Neural cell (in vitro differentiated cells): ENCODE measurements at regions not wholly inside any gene's neighbourhood (a gene's known extent, or its start where the extent isn't known, plus 50 kb on each side); places are given as distances from the start of the nearest gene placed in this dataset.

Source experiments
- EP300 ChIP-seq: fragments of 450-650 bp; conservative IDR thresholded peaks from 2 replicates; pipeline ENCODE4 v1.6.1; 2014; ENCODE audit warnings: antibody characterized with exemption, mild to moderate bottlenecking, moderate library complexity; ENCODE audit not compliant: poor library complexity, severe bottlenecking
- POLR2AphosphoS5 ChIP-seq: IDR thresholded peaks from 2 replicates; pipeline ENCODE4 v1.6.1; 2012
- RAD21 ChIP-seq: fragments of 450-650 bp; conservative IDR thresholded peaks from 2 replicates; pipeline ENCODE4 v1.6.1; 2014; ENCODE audit warnings: antibody characterized with exemption, mild to moderate bottlenecking, moderate library complexity
- SMC3 ChIP-seq: fragments of 450-650 bp; conservative IDR thresholded peaks from 2 replicates; pipeline ENCODE4 v1.6.1; 2014; ENCODE audit warnings: antibody characterized with exemption, mild to moderate bottlenecking, moderate library complexity; ENCODE audit not compliant: poor library complexity
- TF ChIP-seq, protein P1 (sequence below): fragments of 450-650 bp; IDR thresholded peaks from 2 replicates; pipeline ENCODE4 v1.5.1; 2014; ENCODE audit warnings: antibody characterized with exemption, mild to moderate bottlenecking, moderate library complexity; ENCODE audit not compliant: poor library complexity, severe bottlenecking

DNA sequence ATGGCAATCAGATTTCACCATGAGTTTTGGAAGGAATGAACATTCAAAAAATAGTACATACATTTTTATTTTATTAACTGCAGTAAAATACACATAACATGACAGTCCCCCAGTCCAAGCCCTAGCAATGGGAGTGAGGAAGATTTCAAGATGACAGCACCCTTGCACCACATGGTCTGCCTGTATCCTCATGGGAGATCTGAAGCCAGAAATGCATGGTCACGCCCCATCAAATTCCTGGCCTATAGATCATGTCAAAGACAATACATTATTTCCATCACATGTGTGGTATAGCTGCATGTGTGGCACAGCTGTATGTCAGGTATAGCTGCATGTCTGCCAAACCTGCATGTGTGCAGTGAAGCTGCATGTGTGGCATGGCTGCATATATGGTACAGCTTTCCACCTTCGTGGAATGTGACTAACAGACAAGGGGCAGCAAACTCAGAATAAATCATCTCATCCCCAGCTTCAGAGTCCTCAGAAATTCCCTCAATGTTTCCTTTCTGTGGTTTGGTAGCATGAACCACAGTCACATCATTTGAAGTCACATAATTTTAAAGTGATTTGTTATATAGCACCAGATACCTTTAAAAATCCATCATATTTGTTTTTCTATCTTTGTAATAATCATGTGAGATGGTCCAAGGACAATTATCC lies 518.2 kb upstream of the SOX11 start:
- TF ChIP-seq, protein P1, sequence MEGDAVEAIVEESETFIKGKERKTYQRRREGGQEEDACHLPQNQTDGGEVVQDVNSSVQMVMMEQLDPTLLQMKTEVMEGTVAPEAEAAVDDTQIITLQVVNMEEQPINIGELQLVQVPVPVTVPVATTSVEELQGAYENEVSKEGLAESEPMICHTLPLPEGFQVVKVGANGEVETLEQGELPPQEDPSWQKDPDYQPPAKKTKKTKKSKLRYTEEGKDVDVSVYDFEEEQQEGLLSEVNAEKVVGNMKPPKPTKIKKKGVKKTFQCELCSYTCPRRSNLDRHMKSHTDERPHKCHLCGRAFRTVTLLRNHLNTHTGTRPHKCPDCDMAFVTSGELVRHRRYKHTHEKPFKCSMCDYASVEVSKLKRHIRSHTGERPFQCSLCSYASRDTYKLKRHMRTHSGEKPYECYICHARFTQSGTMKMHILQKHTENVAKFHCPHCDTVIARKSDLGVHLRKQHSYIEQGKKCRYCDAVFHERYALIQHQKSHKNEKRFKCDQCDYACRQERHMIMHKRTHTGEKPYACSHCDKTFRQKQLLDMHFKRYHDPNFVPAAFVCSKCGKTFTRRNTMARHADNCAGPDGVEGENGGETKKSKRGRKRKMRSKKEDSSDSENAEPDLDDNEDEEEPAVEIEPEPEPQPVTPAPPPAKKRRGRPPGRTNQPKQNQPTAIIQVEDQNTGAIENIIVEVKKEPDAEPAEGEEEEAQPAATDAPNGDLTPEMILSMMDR, result no peak
- TF ChIP-seq POLR2AphosphoS5 (no peak), SMC3 (no peak), EP300 (no peak), RAD21 (no peak)
